ENCODE measurements at regions not wholly inside any gene's neighbourhood (a gene's known extent, or its start where the extent isn't known, plus 50 kb on each side); places are given as distances from the start of the nearest gene placed in this dataset.

GRCh38 chr7:54841772-54842697, 83.0 kb upstream of the SEC61G start:
- 38 to 46% methylated on average over 8 of the region's 8 CpGs for WGBS, 2 donors
- no peaks in the 10 kb centered on the region for H3K27me3 ChIP-seq (ENCODE audit: control insufficient read depth in 3 of 3, insufficient read depth in 3 of 3, low read length in 2 of 3)
- no peaks in the 10 kb centered on the region for H3K36me3 ChIP-seq (ENCODE audit: control insufficient read depth in 4 of 4, insufficient read depth in 4 of 4, low read length in 4 of 4)
- DNase-seq (peak in 1 of 3 donors; percentile 32), ATAC-seq (ENCODE audit: insufficient read depth, low FRiP score) (no peak)
- peak overlapping the region in 1 of 2 donors; percentile 21 for H3K27ac ChIP-seq (ENCODE audit: low read depth in 1 of 2, low read length in 1 of 2)
- H3K4me1 ChIP-seq (ENCODE audit: control insufficient read depth in 5 of 5, insufficient read depth in 5 of 5, low read length in 5 of 5) = peaks cover 0 to 11% (median 0%) of the 10 kb centered on the region in 5 donors
- no peak overlapping the region for H3K9ac ChIP-seq (ENCODE audit: insufficient read depth in 1 of 2, low read length in 2 of 2)
- no peaks in the 10 kb centered on the region for H3K9me3 ChIP-seq (ENCODE audit: control insufficient read depth in 4 of 4, insufficient read depth in 3 of 4, low read length in 3 of 4)
- no peak overlapping the region for H3K4me3 ChIP-seq
- TF ChIP-seq CTCF (IDR thresholded peaks at IDR 0.05; ENCODE audit: control extremely low read depth, extremely low read depth) = peak; percentile 28

- 73 to 76% methylated on average over 3 of the region's 3 CpGs for WGBS, 2 donors
- ATAC-seq (ENCODE audit: insufficient read depth, low FRiP score) = no peak
Observed at GRCh38 chr7:54843841-54844355, 84.9 kb upstream of the SEC61G start.

GRCh38 chr7:54846273-54846672, 87.3 kb upstream of the SEC61G start:
- Histone ChIP-seq H3K4me3 (no peak overlapping the region), H3K27ac (ENCODE audit: low read depth in 1 of 2, low read length in 1 of 2) (no peak overlapping the region), H3K9me3 (ENCODE audit: control insufficient read depth in 4 of 4, insufficient read depth in 3 of 4, low read length in 3 of 4) (no peaks in the 10 kb centered on the region), H3K27me3 (ENCODE audit: control insufficient read depth in 3 of 3, insufficient read depth in 3 of 3, low read length in 2 of 3) (no peaks in the 10 kb centered on the region), H3K4me1 (ENCODE audit: control insufficient read depth in 5 of 5, insufficient read depth in 5 of 5, low read length in 5 of 5) (peaks cover 0 to 11% (median 0%) of the 10 kb centered on the region in 5 donors), H3K9ac (ENCODE audit: insufficient read depth in 1 of 2, low read length in 2 of 2) (no peak overlapping the region), H3K36me3 (ENCODE audit: control insufficient read depth in 4 of 4, insufficient read depth in 4 of 4, low read length in 4 of 4) (no peaks in the 10 kb centered on the region)
- no peak for TF ChIP-seq CTCF (IDR thresholded peaks at IDR 0.05; ENCODE audit: control extremely low read depth, extremely low read depth)
- DNase-seq (no peak), ATAC-seq (ENCODE audit: insufficient read depth, low FRiP score) (no peak)

More at GRCh38 chr7:54843841-54844355, 84.9 kb upstream of the SEC61G start:
- TF ChIP-seq CTCF (IDR thresholded peaks at IDR 0.05; ENCODE audit: control extremely low read depth, extremely low read depth) = no peak
- H3K9me3 ChIP-seq (ENCODE audit: control insufficient read depth in 4 of 4, insufficient read depth in 3 of 4, low read length in 3 of 4) = no peaks in the 10 kb centered on the region
- H3K4me1 ChIP-seq (ENCODE audit: control insufficient read depth in 5 of 5, insufficient read depth in 5 of 5, low read length in 5 of 5) = peaks cover 0 to 11% (median 0%) of the 10 kb centered on the region in 5 donors
- H3K4me3 ChIP-seq = no peak overlapping the region
- H3K27ac ChIP-seq (ENCODE audit: low read depth in 1 of 2, low read length in 1 of 2) = no peak overlapping the region
- no peak overlapping the region for H3K9ac ChIP-seq (ENCODE audit: insufficient read depth in 1 of 2, low read length in 2 of 2)
- H3K27me3 ChIP-seq (ENCODE audit: control insufficient read depth in 3 of 3, insufficient read depth in 3 of 3, low read length in 2 of 3) = no peaks in the 10 kb centered on the region
- no peaks in the 10 kb centered on the region for H3K36me3 ChIP-seq (ENCODE audit: control insufficient read depth in 4 of 4, insufficient read depth in 4 of 4, low read length in 4 of 4)
- DNase-seq = no peak

Measured in lung (tissue), 11 donors.